Renal cortical epithelial cell (primary cell): ENCODE measurements at regions not wholly inside any gene's neighbourhood (a gene's known extent, or its start where the extent isn't known, plus 50 kb on each side); places are given as distances from the start of the nearest gene placed in this dataset.

Experiments
- DNase-seq: peaks from one replicate; pipeline ENCODE4 v3.0.0-alpha.2; 2011; ENCODE audit warnings: low read depth

- DNase-seq: peak; percentile 18
These were observed 187.1 kb upstream of the SPEF2 start for GRCh38 chr5:35430381-35431162.

GRCh38 chr5:35420200-35420599 is 189.9 kb upstream of the PRLR start:
- no peak for DNase-seq

- DNase-seq: no peak
These were observed 186.8 kb upstream of the PRLR start for GRCh38 chr5:35417040-35417439.

- DNase-seq: no peak
These were observed 186.1 kb upstream of the PRLR start for GRCh38 chr5:35416217-35416988.

GRCh38 chr5:35415309-35415708 is 185.0 kb upstream of the PRLR start:
- no peak for DNase-seq

- DNase-seq: no peak
These were observed 179.1 kb upstream of the PRLR start for GRCh38 chr5:35409361-35409760.

- no peak for DNase-seq
These were observed 177.9 kb upstream of the PRLR start for GRCh38 chr5:35408146-35408545.

GRCh38 chr5:35407697-35408096 is 177.4 kb upstream of the PRLR start:
- no peak for DNase-seq

- no peak for DNase-seq
These were observed 175.7 kb upstream of the PRLR start for GRCh38 chr5:35405938-35406337.

GRCh38 chr5:35404701-35405100 is 174.4 kb upstream of the PRLR start:
- no peak for DNase-seq

GRCh38 chr5:35393901-35394300 is 163.6 kb upstream of the PRLR start:
- DNase-seq: peak; percentile 82

- DNase-seq: no peak
These were observed 154.4 kb upstream of the PRLR start for GRCh38 chr5:35384658-35385057.

- no peak for DNase-seq
These were observed 152.8 kb upstream of the PRLR start for GRCh38 chr5:35383041-35383440.

GRCh38 chr5:35377653-35378052 is 147.4 kb upstream of the PRLR start:
- no peak for DNase-seq

- DNase-seq: no peak
These were observed 144.3 kb upstream of the PRLR start for GRCh38 chr5:35374584-35374983.

GRCh38 chr5:35373249-35373648 is 143.0 kb upstream of the PRLR start:
- DNase-seq: no peak

GRCh38 chr5:35372482-35372881 is 142.2 kb upstream of the PRLR start:
- no peak for DNase-seq

GRCh38 chr5:35371951-35372426 is 141.7 kb upstream of the PRLR start:
- DNase-seq: no peak

- no peak for DNase-seq
These were observed 140.6 kb upstream of the PRLR start for GRCh38 chr5:35370871-35371270.

- DNase-seq: no peak
These were observed 139.9 kb upstream of the PRLR start for GRCh38 chr5:35369965-35370790.

- no peak for DNase-seq
These were observed 137.2 kb upstream of the PRLR start for GRCh38 chr5:35367526-35367925.

- DNase-seq: peak; percentile 36
These were observed 135.5 kb upstream of the PRLR start for GRCh38 chr5:35365758-35366157.
